Heart left ventricle (tissue), 13 donors: ENCODE measurements at regions not wholly inside any gene's neighbourhood (a gene's known extent, or its start where the extent isn't known, plus 50 kb on each side); places are given as distances from the start of the nearest gene placed in this dataset.

ENCODE experiments used
- CTCF ChIP-seq, 12 donors: fragments of 200-600 bp; sonication (generic) in 4 of 12; IDR thresholded peaks; one replicate each; pipeline versions ENCODE4 v1.5.0 to v1.8.0; 2018 to 2022; ENCODE audit warnings: antibody characterized with exemption in 12 of 12, mild to moderate bottlenecking in 5 of 12
- POLR2A ChIP-seq, 2 donors: fragments of 450-650 bp; IDR thresholded peaks; one replicate each; pipeline ENCODE4 v1.6.1; 2017; ENCODE audit warnings: antibody characterized with exemption in 2 of 2, mild to moderate bottlenecking in 2 of 2, moderate library complexity in 2 of 2
- donor health status: ischemic (EF 13 %, LVEDD 7.1; RV severe dilation, severe dysfunction).
- donor health status: DM: no; HTN: yes; CAD: no.
- donor health status: DM: no; HTN: no; CAD: no.
- donor health status: ischemic (EF 25% LVEDD 6.9; RV normal size, moderate dysfunction).
- donor health status: ischemic (EF 25% LVEDD 5.7; RV mildly dilated, moderate dysfunction).
- donor health status: ischemic (EF 35%, LVEDD 5.7; RV mildly dilated, moderate dysfunction).
- donor health status: nonischemic (EF 11% LVEDD 7.7; RV severe dilation, severe dysfunction).
- donor health status: DM: yes; HTN: yes; CAD: no.
- donor health status: PGD.
- donor health status: ischemic (EF 29% LVEDD 5.4; RV normal size, mild dysfunction).
- donor health status: nonischemic (EF 23%, LVEDD 6.1; RV moderate dilation, normal function).

DNA sequence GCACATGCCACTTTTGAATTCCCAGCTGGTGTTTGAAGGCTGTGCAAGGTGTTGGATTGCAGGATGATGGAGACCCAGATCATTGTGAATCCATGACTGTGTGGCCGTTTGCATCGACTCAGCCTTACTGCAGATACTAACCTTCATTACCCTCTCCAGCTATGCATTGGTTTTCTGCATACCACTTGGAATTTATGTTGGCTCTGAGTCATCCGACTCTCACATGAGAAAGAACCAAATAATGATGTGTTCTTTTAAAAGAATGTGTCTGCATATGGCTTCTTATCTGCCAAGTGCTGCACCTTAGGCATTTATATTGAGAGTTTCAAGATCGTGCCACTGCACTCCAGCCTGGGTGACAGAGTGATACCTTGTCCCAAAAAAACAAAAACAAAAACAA, 106.7 kb upstream of the PRKX start:
- TF ChIP-seq CTCF (IDR thresholded peaks at IDR 0.05) (no peak), POLR2A (IDR thresholded peaks at IDR 0.05) (no peak)
